GM18517 (cell line): ENCODE measurements at regions not wholly inside any gene's neighbourhood (a gene's known extent, or its start where the extent isn't known, plus 50 kb on each side); places are given as distances from the start of the nearest gene placed in this dataset.

Experiments
- ATAC-seq: cut with Tn5 transposase; IDR thresholded peaks from one replicate; pipeline ENCODE4 v1.9.1; 2021; ENCODE audit warnings: mild to moderate bottlenecking, moderate library complexity; ENCODE audit not compliant: unreplicated experiment

DNA sequence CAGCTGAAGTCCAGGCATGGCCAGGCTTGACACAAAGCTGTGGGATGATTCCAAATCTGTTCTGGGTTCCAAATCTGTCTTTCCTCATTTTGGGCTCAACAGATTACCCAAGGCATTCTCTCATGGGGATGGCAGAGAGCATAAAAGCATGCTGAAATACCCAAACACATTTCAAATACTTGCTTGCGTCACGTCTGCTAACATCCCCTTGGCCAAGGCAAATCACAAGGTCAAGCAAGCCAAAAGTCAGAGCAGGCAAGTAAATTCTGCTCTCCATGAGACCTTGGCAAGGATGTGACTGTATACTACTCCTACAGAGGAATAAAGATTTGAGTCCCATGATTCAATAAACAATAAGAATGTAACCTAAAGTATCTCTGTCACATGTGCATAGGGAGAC is 306.7 kb downstream of the EPB41L4A start:
- no peak for ATAC-seq

GRCh38 chr5:112109331-112110007 is 309.6 kb downstream of the EPB41L4A start:
- no peak for ATAC-seq

DNA sequence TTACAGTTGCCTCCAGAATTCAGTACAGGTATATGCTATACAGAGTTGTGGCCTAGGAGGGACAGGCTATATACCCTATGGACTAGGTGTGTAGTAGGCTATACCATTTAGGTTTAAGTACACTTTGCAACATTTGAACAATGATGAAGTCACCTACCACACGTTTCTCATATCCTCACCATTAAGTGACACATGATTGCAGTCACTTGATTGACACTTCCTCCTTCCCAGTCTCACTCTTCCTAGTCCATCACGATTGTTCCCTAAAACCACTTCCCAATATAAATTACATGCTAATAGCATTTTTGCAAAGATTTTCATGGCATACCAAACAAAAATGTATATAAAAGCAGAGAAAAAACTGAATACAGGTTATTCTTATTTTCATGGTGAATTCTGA is 312.2 kb downstream of the EPB41L4A start:
- no peak for ATAC-seq

GRCh38 chr5:112097768-112098167 is 321.3 kb downstream of the EPB41L4A start:
- no peak for ATAC-seq

- no peak for ATAC-seq
These were observed 330.2 kb upstream of the NREP start for GRCh38 chr5:112087222-112087621.

DNA sequence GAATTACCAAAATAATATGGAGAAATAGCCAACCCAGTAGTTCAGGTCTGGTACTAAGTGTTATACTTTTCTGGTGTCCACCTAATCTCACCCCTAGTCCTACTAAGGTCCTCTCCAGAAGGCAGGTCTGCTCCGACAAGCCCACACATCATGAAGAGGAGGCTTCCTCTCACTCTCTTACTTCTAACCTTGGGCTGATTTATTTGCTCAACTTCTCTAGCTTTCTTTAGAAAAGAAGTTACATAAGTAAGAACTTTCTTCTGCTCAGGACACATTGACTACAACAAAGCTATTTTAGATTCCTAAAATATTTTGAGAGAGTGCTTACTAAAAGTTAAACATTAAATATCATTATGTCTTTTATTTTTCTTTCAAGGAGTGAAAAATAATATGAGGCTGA is 329.7 kb upstream of the NREP start:
- ATAC-seq: no peak

GRCh38 chr5:112084149-112084548 is 327.2 kb upstream of the NREP start:
- ATAC-seq: no peak

- ATAC-seq: no peak
These were observed 326.6 kb upstream of the NREP start for GRCh38 chr5:112083623-112084022.

- ATAC-seq: peak; percentile 79
These were observed 320.2 kb upstream of the NREP start for GRCh38 chr5:112077180-112077579.

- ATAC-seq: no peak
These were observed 313.0 kb upstream of the NREP start for GRCh38 chr5:112070022-112070421.

DNA sequence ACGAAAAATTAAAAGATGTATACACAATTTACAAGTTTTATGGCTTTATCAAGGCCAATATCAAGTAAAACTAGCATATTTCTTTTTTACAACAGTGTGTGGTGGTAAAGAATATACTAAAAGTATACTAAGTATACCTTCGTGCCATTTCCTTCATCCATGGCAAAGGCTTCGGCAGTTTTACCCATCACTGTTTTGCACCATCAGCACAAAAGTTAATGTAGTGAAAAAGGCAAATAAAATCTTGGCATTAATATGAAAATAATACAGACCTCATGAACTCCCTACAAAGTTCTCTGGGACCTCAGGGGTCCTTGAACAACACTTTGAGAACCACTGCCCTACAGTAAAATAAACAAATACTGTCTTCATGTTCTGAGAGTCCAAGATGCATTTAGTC is 312.3 kb upstream of the NREP start:
- ATAC-seq: no peak

DNA sequence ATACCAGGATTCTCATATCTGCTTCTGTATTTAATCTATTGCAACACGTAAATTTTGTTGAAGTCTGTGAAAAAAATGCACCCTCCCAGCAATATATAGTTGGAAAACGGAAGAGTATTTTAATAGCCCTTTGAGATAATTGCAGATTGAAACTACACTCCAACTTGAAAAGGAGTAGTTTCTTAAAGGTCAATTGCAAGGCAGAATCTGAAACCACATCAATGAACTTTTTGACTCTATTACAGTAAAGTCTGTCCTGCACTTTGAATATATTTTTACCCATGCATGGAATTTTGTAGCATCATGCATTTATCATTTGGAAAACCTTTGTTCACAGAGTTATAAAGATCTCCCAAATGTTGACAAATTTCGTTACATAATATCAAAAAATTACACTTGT is 311.6 kb upstream of the NREP start:
- no peak for ATAC-seq

DNA sequence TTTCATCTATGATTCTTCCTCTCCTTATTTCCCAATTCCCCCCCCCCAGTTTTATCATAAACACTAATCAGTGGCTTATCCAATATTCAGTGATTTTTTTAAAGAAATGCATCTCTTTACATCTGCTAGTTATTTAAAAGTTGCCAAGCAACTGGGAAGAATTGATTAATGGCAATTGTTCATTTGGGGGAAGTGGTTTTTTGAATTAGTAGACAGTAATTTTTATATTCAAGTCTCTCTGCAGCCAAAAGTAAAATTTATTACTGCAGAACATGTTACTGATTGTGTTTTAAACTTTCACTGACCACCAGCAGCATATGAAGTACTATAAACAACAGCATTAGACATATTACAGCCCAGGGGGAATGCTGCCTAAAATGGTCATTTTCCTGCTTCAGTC is 308.8 kb upstream of the NREP start:
- no peak for ATAC-seq

DNA sequence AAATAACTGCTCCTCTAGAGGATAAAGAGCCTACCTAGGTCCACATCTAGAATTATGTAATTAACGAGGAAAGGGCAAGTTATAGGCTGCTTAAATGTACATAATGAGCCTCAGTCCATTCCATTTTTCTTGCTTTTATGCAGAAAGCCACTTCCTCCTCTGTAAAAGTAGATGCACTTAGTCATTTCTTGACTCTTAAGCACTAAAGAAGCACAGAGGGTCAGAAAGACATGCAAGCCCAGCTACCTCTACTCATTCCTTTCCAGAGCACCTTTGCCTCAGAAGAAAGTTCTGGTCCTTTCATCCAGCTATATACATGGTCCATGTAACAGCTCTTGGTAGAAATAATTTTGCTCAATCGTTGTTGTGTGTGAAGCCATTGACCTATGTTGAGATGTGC is 308.0 kb upstream of the NREP start:
- peak; percentile 70 for ATAC-seq

GRCh38 chr5:112064271-112064701 is 307.3 kb upstream of the NREP start:
- no peak for ATAC-seq

- ATAC-seq: no peak
These were observed 306.9 kb upstream of the NREP start for GRCh38 chr5:112063856-112064255.

GRCh38 chr5:112063191-112063590 is 306.2 kb upstream of the NREP start:
- ATAC-seq: no peak

- no peak for ATAC-seq
These were observed 305.2 kb upstream of the NREP start for GRCh38 chr5:112062181-112062580.

- ATAC-seq: no peak
These were observed 304.7 kb upstream of the NREP start for GRCh38 chr5:112061666-112062065.

DNA sequence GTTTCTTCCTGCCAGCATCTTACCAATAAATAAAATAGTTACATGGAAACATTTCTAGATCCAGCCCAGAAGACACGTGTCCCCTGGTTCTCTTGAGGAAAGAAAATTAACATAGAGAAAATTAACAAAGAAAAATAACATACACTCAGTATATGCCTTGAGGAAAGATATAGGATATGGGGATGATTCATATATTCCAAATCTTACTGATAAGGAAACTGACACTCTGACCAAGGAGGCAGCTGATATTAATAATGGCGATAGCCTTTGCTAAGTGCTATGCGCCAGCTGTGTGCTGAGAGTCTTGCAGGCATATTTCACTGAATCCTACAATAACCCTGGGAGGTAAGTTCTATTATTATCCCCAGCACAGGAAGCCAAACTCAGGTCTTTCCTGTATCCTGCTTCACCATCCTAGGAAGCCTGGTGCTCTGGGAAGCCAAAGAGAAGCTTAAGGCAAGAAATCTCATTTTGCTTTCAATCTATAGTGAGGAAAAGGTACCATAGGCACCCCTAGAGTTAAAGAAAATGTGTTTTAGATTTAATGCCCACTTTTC is 302.7 kb upstream of the NREP start:
- peak; percentile 52 for ATAC-seq

GRCh38 chr5:112049738-112050137 is 292.7 kb upstream of the NREP start:
- ATAC-seq: no peak

GRCh38 chr5:112036206-112036605 is 279.2 kb upstream of the NREP start:
- no peak for ATAC-seq

DNA sequence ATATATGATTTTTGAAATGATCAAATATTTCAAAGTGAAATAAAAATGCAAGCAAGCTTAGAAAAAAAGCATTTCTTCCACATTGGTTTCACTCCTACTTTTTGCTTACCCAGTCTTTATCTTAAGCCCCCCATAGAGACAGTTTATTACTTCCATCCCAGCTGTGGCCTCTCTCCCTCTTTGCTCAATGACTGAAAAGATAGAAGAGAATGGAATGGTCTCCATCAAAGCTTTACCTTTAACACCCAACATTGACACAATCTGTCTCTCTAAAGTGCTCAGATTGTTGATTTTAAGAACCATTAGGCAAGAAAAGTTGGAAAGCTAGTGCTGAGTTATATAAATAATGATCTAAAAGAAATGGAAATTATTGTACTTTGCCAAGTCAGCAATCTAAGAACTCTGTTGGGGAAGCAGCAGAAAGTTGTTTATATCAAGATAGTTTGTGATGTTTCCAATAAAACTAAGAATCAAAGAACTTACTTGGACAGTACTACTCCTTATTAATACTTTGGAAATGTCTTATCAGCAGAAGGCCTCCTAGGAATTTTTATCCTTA is 277.5 kb upstream of the NREP start:
- no peak for ATAC-seq
